ENCODE measurements at regions not wholly inside any gene's neighbourhood (a gene's known extent, or its start where the extent isn't known, plus 50 kb on each side); places are given as distances from the start of the nearest gene placed in this dataset.

GRCh38 chr7:21185653-21186265 lies 242.1 kb upstream of the SP4 start:
- TF ChIP-seq CTCF (IDR thresholded peaks at IDR 0.05) (no peak), POLR2AphosphoS5 (IDR thresholded peaks at IDR 0.05) (no peak), EP300 (IDR thresholded peaks at IDR 0.05) (no peak), POLR2A (IDR thresholded peaks at IDR 0.05) (no peak)

Data from sigmoid colon (tissue), 4 donors.